ENCODE measurements at regions not wholly inside any gene's neighbourhood (a gene's known extent, or its start where the extent isn't known, plus 50 kb on each side); places are given as distances from the start of the nearest gene placed in this dataset.

- intact Hi-C loops (cut with micrococcal nuclease) = no loop called here
- H3K36me3 Mint-ChIP-seq = no peaks in the 10 kb centered on the region
- no peak overlapping the region for H3K27ac Mint-ChIP-seq
- POLR2A ChIA-PET = no interaction called here
- no peak for DNase-seq
- no peaks in the 10 kb centered on the region for H3K9me3 Mint-ChIP-seq
- no peak overlapping the region for H3K4me3 Mint-ChIP-seq
- peaks cover 1% of the 10 kb centered on the region for H3K27me3 Mint-ChIP-seq
- H3K4me1 Mint-ChIP-seq (ENCODE audit: low read depth) = no peaks in the 10 kb centered on the region
- CTCF ChIA-PET = no interaction called here
Measured at GRCh38 chr16:17847234-17847795, 376.6 kb upstream of the XYLT1 start.

GRCh38 chr16:17846030-17846429 lies 375.3 kb upstream of the XYLT1 start:
- no peaks in the 10 kb centered on the region for H3K36me3 Mint-ChIP-seq
- no peak for DNase-seq
- no peak overlapping the region for H3K27ac Mint-ChIP-seq
- CTCF ChIA-PET = no interaction called here
- intact Hi-C loops (cut with micrococcal nuclease) = no loop called here
- H3K9me3 Mint-ChIP-seq = no peaks in the 10 kb centered on the region
- H3K4me3 Mint-ChIP-seq = no peak overlapping the region
- no peaks in the 10 kb centered on the region for H3K4me1 Mint-ChIP-seq (ENCODE audit: low read depth)
- POLR2A ChIA-PET = no interaction called here
- peaks cover 1% of the 10 kb centered on the region for H3K27me3 Mint-ChIP-seq

- CTCF ChIA-PET = no interaction called here
- DNase-seq = no peak
Measured at GRCh38 chr16:17845031-17845430, 374.3 kb upstream of the XYLT1 start.

GRCh38 chr16:17843905-17844304 lies 373.1 kb upstream of the XYLT1 start:
- DNase-seq = no peak
- CTCF ChIA-PET = no interaction called here
- no peaks in the 10 kb centered on the region for H3K9me3 Mint-ChIP-seq
- POLR2A ChIA-PET = no interaction called here
- no peaks in the 10 kb centered on the region for H3K4me1 Mint-ChIP-seq (ENCODE audit: low read depth)
- no peaks in the 10 kb centered on the region for H3K36me3 Mint-ChIP-seq
- H3K27me3 Mint-ChIP-seq = peaks cover 3% of the 10 kb centered on the region
- H3K4me3 Mint-ChIP-seq = no peak overlapping the region
- no peak overlapping the region for H3K27ac Mint-ChIP-seq
- intact Hi-C loops (cut with micrococcal nuclease) = no loop called here

More at GRCh38 chr16:17845031-17845430, 374.3 kb upstream of the XYLT1 start:
- Mint-ChIP-seq H3K36me3 (no peaks in the 10 kb centered on the region), H3K4me1 (ENCODE audit: low read depth) (no peaks in the 10 kb centered on the region), H3K4me3 (no peak overlapping the region), H3K27ac (no peak overlapping the region), H3K9me3 (no peaks in the 10 kb centered on the region), H3K27me3 (peaks cover 3% of the 10 kb centered on the region)
- POLR2A ChIA-PET = no interaction called here
- intact Hi-C loops (cut with micrococcal nuclease) = no loop called here

GRCh38 chr16:17839907-17840306 lies 369.1 kb upstream of the XYLT1 start:
- H3K4me3 Mint-ChIP-seq = no peak overlapping the region
- H3K9me3 Mint-ChIP-seq = no peaks in the 10 kb centered on the region
- no peaks in the 10 kb centered on the region for H3K36me3 Mint-ChIP-seq
- intact Hi-C loops (cut with micrococcal nuclease) = no loop called here
- DNase-seq = no peak
- no peak overlapping the region for H3K27ac Mint-ChIP-seq
- no peaks in the 10 kb centered on the region for H3K4me1 Mint-ChIP-seq (ENCODE audit: low read depth)
- peaks cover 2% of the 10 kb centered on the region for H3K27me3 Mint-ChIP-seq
- ChIA-PET CTCF (no interaction called here), POLR2A (no interaction called here)

GRCh38 chr16:17839272-17839671 lies 368.5 kb upstream of the XYLT1 start:
- no peaks in the 10 kb centered on the region for H3K36me3 Mint-ChIP-seq
- H3K27me3 Mint-ChIP-seq = peaks cover 6% of the 10 kb centered on the region
- no peak overlapping the region for H3K27ac Mint-ChIP-seq
- ChIA-PET CTCF (no interaction called here), POLR2A (no interaction called here)
- H3K4me1 Mint-ChIP-seq (ENCODE audit: low read depth) = no peaks in the 10 kb centered on the region
- no peak overlapping the region for H3K4me3 Mint-ChIP-seq
- H3K9me3 Mint-ChIP-seq = no peaks in the 10 kb centered on the region
- no peak for DNase-seq
- intact Hi-C loops (cut with micrococcal nuclease) = no loop called here

GRCh38 chr16:17836868-17837602 lies 366.3 kb upstream of the XYLT1 start:
- intact Hi-C loops (cut with micrococcal nuclease) = no loop called here
- CTCF ChIA-PET = no interaction called here
- Mint-ChIP-seq H3K4me1 (ENCODE audit: low read depth) (no peaks in the 10 kb centered on the region), H3K4me3 (no peak overlapping the region), H3K9me3 (no peaks in the 10 kb centered on the region), H3K36me3 (no peaks in the 10 kb centered on the region), H3K27ac (no peak overlapping the region), H3K27me3 (peaks cover 10% of the 10 kb centered on the region)
- POLR2A ChIA-PET = no interaction called here
- no peak for DNase-seq

GRCh38 chr16:17835118-17835876 lies 364.5 kb upstream of the XYLT1 start:
- POLR2A ChIA-PET = no interaction called here
- intact Hi-C loops (cut with micrococcal nuclease) = no loop called here
- Mint-ChIP-seq H3K27me3 (peaks cover 7% of the 10 kb centered on the region), H3K36me3 (no peaks in the 10 kb centered on the region), H3K9me3 (no peaks in the 10 kb centered on the region), H3K27ac (no peak overlapping the region), H3K4me1 (ENCODE audit: low read depth) (no peaks in the 10 kb centered on the region), H3K4me3 (no peak overlapping the region)
- no peak for DNase-seq
- CTCF ChIA-PET = no interaction called here

- H3K27ac Mint-ChIP-seq = no peak overlapping the region
- no peaks in the 10 kb centered on the region for H3K9me3 Mint-ChIP-seq
- POLR2A ChIA-PET = no interaction called here
- H3K4me1 Mint-ChIP-seq (ENCODE audit: low read depth) = no peaks in the 10 kb centered on the region
- no peak overlapping the region for H3K4me3 Mint-ChIP-seq
- H3K27me3 Mint-ChIP-seq = peaks cover 7% of the 10 kb centered on the region
- CTCF ChIA-PET = no interaction called here
- intact Hi-C loops (cut with micrococcal nuclease) = no loop called here
- DNase-seq = no peak
- H3K36me3 Mint-ChIP-seq = no peaks in the 10 kb centered on the region
Measured at GRCh38 chr16:17832738-17833137, 362.0 kb upstream of the XYLT1 start.

- ChIA-PET CTCF (no interaction called here), POLR2A (no interaction called here)
- no peak overlapping the region for H3K4me3 Mint-ChIP-seq
- no peaks in the 10 kb centered on the region for H3K4me1 Mint-ChIP-seq (ENCODE audit: low read depth)
- intact Hi-C loops (cut with micrococcal nuclease) = no loop called here
- H3K9me3 Mint-ChIP-seq = no peaks in the 10 kb centered on the region
- no peak for DNase-seq
- H3K36me3 Mint-ChIP-seq = no peaks in the 10 kb centered on the region
- H3K27ac Mint-ChIP-seq = no peak overlapping the region
- H3K27me3 Mint-ChIP-seq = peaks cover 7% of the 10 kb centered on the region
Measured at GRCh38 chr16:17831330-17831729, 360.6 kb upstream of the XYLT1 start.

GRCh38 chr16:17830651-17831050 lies 359.9 kb upstream of the XYLT1 start:
- Mint-ChIP-seq H3K36me3 (no peaks in the 10 kb centered on the region), H3K9me3 (no peaks in the 10 kb centered on the region), H3K27me3 (peaks cover 7% of the 10 kb centered on the region), H3K27ac (no peak overlapping the region), H3K4me1 (ENCODE audit: low read depth) (no peaks in the 10 kb centered on the region), H3K4me3 (no peak overlapping the region)
- intact Hi-C loops (cut with micrococcal nuclease) = no loop called here
- no peak for DNase-seq
- POLR2A ChIA-PET = no interaction called here
- CTCF ChIA-PET = no interaction called here

GRCh38 chr16:17829811-17830210 lies 359.1 kb upstream of the XYLT1 start:
- no peaks in the 10 kb centered on the region for H3K4me1 Mint-ChIP-seq (ENCODE audit: low read depth)
- peaks cover 7% of the 10 kb centered on the region for H3K27me3 Mint-ChIP-seq
- no peak overlapping the region for H3K27ac Mint-ChIP-seq
- CTCF ChIA-PET = no interaction called here
- DNase-seq = no peak
- intact Hi-C loops (cut with micrococcal nuclease) = no loop called here
- POLR2A ChIA-PET = no interaction called here
- H3K4me3 Mint-ChIP-seq = no peak overlapping the region
- no peaks in the 10 kb centered on the region for H3K36me3 Mint-ChIP-seq
- no peaks in the 10 kb centered on the region for H3K9me3 Mint-ChIP-seq

- Mint-ChIP-seq H3K4me1 (ENCODE audit: low read depth) (no peaks in the 10 kb centered on the region), H3K4me3 (no peak overlapping the region), H3K27ac (no peak overlapping the region), H3K36me3 (no peaks in the 10 kb centered on the region), H3K27me3 (peaks cover 6% of the 10 kb centered on the region), H3K9me3 (no peaks in the 10 kb centered on the region)
- DNase-seq = no peak
- intact Hi-C loops (cut with micrococcal nuclease) = no loop called here
- CTCF ChIA-PET = no interaction called here
- POLR2A ChIA-PET = no interaction called here
Measured at GRCh38 chr16:17828012-17828411, 357.3 kb upstream of the XYLT1 start.
